H1 (cell line): ENCODE measurements at regions not wholly inside any gene's neighbourhood (a gene's known extent, or its start where the extent isn't known, plus 50 kb on each side); places are given as distances from the start of the nearest gene placed in this dataset.

Experiments used
- CTCF ChIA-PET: fragments of 300-600 bp; sonication (Branson Sonifier 250); formaldehyde crosslinking; loops from one replicate; lab custom pipeline; 2021; ENCODE audit not compliant: partially characterized antibody; lab: Charles Lee
- POLR2A ChIA-PET: fragments of 300-600 bp; sonication (Branson Sonifier 250); formaldehyde crosslinking; loops from one replicate; lab custom pipeline; 2021; ENCODE audit warnings: inconsistent platforms; ENCODE audit not compliant: partially characterized antibody; lab: Charles Lee
- DNase-seq, 2 experiments: peaks; one replicate each; pipeline versions ENCODE4 v3.0.0 to v3.0.0-alpha.2; 2010 to 2022; ENCODE audit warnings: low spot score in 2 of 2, low read depth in 1 of 2, mixed read lengths in 1 of 2
- FAIRE-seq: peaks from 2 replicates; lab custom pipeline; 2011; peaks lifted over from hg19 to GRCh38; lab: Jason Lieb, UNC
- H2AFZ ChIP-seq: 2 replicates; pipeline ENCODE4 v1.8.1; 2012; ENCODE audit warnings: low read length, inconsistent platforms
- H2AK5ac ChIP-seq: 2 replicates; pipeline ENCODE4 v1.6.1; 2013; ENCODE audit warnings: low read depth, low read length
- H2BK120ac ChIP-seq: replicated peaks from 2 replicates; pipeline ENCODE3; 2013; ENCODE audit warnings: low read depth, low read length, inconsistent platforms
- H2BK12ac ChIP-seq: 2 replicates; pipeline ENCODE4 v1.6.1; 2013; ENCODE audit warnings: low read depth, low read length
- H2BK15ac ChIP-seq: 2 replicates; pipeline ENCODE4 v1.6.1; 2013; ENCODE audit warnings: low read length
- H2BK20ac ChIP-seq: 2 replicates; pipeline ENCODE4 v1.6.1; 2013; ENCODE audit warnings: low read length
- H2BK5ac ChIP-seq: 2 replicates; pipeline ENCODE4 v1.6.1; 2013; ENCODE audit warnings: low read depth, low read length
- H3K14ac ChIP-seq: 2 replicates; pipeline ENCODE4 v1.6.1; 2013; ENCODE audit warnings: inconsistent platforms; ENCODE audit not compliant: insufficient read length
- H3K18ac ChIP-seq: 2 replicates; pipeline ENCODE4 v1.6.1; 2013; ENCODE audit warnings: low read length; ENCODE audit errors: extremely low read depth
- H3K23ac ChIP-seq: 2 replicates; pipeline ENCODE4 v1.6.1; 2013; ENCODE audit warnings: inconsistent platforms; ENCODE audit not compliant: insufficient read length
- H3K23me2 ChIP-seq: 2 replicates; pipeline ENCODE4 v1.6.1; 2013; ENCODE audit warnings: low read depth, low read length
- H3K27ac ChIP-seq: 2 replicates; pipeline ENCODE4 v1.6.1; 2011; ENCODE audit warnings: low read depth, low read length, inconsistent platforms
- H3K27me3 ChIP-seq, 4 experiments: replicated peaks in 1 of 4; 1 replicate in 1 of 4; 2 replicates in 3 of 4; pipeline versions ENCODE4 v1.6.1 to v1.8.1; 2011 to 2013; ENCODE audit warnings: low read length in 3 of 4, mild to moderate bottlenecking in 3 of 4, inconsistent platforms in 2 of 4, mixed read lengths in 2 of 4, moderate library complexity in 1 of 4; ENCODE audit not compliant: control insufficient read depth in 3 of 4, insufficient read depth in 3 of 4; ENCODE audit errors: extremely low read depth in 1 of 4
- H3K36me3 ChIP-seq, 4 experiments: 2 replicates each; pipeline versions ENCODE4 v1.6.1 to v1.8.1; 2011 to 2013; ENCODE audit warnings: mild to moderate bottlenecking in 4 of 4, low read length in 3 of 4, moderate library complexity in 2 of 4, control low read depth in 1 of 4, inconsistent platforms in 1 of 4; ENCODE audit not compliant: insufficient read depth in 4 of 4, control insufficient read depth in 2 of 4
- H3K4ac ChIP-seq: replicated peaks from 2 replicates; pipeline ENCODE3; 2013; ENCODE audit warnings: low read length, low read depth, mixed read lengths, inconsistent platforms; ENCODE audit not compliant: insufficient read length
- H3K4me1 ChIP-seq, 4 experiments: replicated peaks in 1 of 4; 1 replicate in 1 of 4; 2 replicates in 3 of 4; pipeline versions ENCODE4 v1.6.1 to v1.8.1; 2011 to 2013; ENCODE audit warnings: low read length in 3 of 4, inconsistent platforms in 2 of 4, mixed read lengths in 1 of 4; ENCODE audit not compliant: insufficient read depth in 4 of 4, control insufficient read depth in 3 of 4
- H3K4me2 ChIP-seq, 2 experiments: 2 replicates each; pipeline versions ENCODE4 v1.6.1 to v1.8.1; 2011 to 2013; ENCODE audit warnings: low read depth in 2 of 2, low read length in 2 of 2, control low read depth in 1 of 2, inconsistent platforms in 1 of 2, mild to moderate bottlenecking in 1 of 2; ENCODE audit not compliant: insufficient read depth in 1 of 2
- H3K4me3 ChIP-seq, 4 experiments: fragments of 200-600, 300-600 bp in 1 of 4; sonication (generic), shearing (Covaris generic), sonication (Bioruptor Twin) in 1 of 4; 2 replicates each; pipeline versions ENCODE4 v1.5.1 to v1.8.1; 2011 to 2016; ENCODE audit warnings: low read length in 4 of 4, low read depth in 3 of 4, control low read depth in 2 of 4, inconsistent platforms in 2 of 4, mild to moderate bottlenecking in 2 of 4, mixed read lengths in 1 of 4, moderate library complexity in 1 of 4; ENCODE audit not compliant: insufficient read depth in 2 of 4; ENCODE audit errors: extremely low read depth in 1 of 4
- H3K56ac ChIP-seq: replicated peaks from 2 replicates; pipeline ENCODE3; 2013; ENCODE audit warnings: low read depth, mild to moderate bottlenecking, mixed read lengths, low read length, inconsistent platforms; ENCODE audit not compliant: insufficient read length
- H3K79me1 ChIP-seq: 2 replicates; pipeline ENCODE4 v1.6.1; 2013; ENCODE audit warnings: low read depth, low read length, control low read depth
- H3K79me2 ChIP-seq, 2 experiments: 2 replicates each; pipeline versions ENCODE4 v1.6.1 to v1.8.1; 2012 to 2013; ENCODE audit warnings: low read length in 2 of 2, mild to moderate bottlenecking in 2 of 2, inconsistent platforms in 1 of 2; ENCODE audit not compliant: insufficient read depth in 2 of 2, control insufficient read depth in 1 of 2
- H3K9ac ChIP-seq, 4 experiments: replicated peaks in 1 of 4; 1 replicate in 1 of 4; 2 replicates in 3 of 4; pipeline versions ENCODE4 v1.6.1 to v1.8.1; 2011 to 2013; ENCODE audit warnings: low read depth in 3 of 4, low read length in 3 of 4, control low read depth in 2 of 4, mild to moderate bottlenecking in 2 of 4, moderate library complexity in 2 of 4, inconsistent platforms in 1 of 4; ENCODE audit errors: extremely low read depth in 1 of 4
- H3K9me3 ChIP-seq, 2 experiments: 2 replicates each; pipeline versions ENCODE4 v1.6.1 to v1.8.1; 2012 to 2013; ENCODE audit warnings: mild to moderate bottlenecking in 2 of 2, moderate library complexity in 2 of 2, control low read depth in 1 of 2, inconsistent platforms in 1 of 2, low read depth in 1 of 2, low read length in 1 of 2, mixed read lengths in 1 of 2; ENCODE audit not compliant: insufficient read depth in 2 of 2
- H4K20me1 ChIP-seq, 2 experiments: replicated peaks in 1 of 2; 2 replicates each; pipeline versions ENCODE3 to v1.8.1; 2011 to 2013; ENCODE audit warnings: inconsistent platforms in 2 of 2, low read length in 2 of 2, mild to moderate bottlenecking in 1 of 2; ENCODE audit not compliant: insufficient read depth in 2 of 2, control insufficient read depth in 1 of 2
- H4K5ac ChIP-seq: 2 replicates; pipeline ENCODE4 v1.6.1; 2013; ENCODE audit warnings: low read length, low read depth, mixed read lengths, inconsistent platforms; ENCODE audit not compliant: insufficient read length
- H4K8ac ChIP-seq: 2 replicates; pipeline ENCODE4 v1.8.0; 2013; ENCODE audit warnings: mild to moderate bottlenecking, moderate library complexity, low read length, inconsistent platforms; ENCODE audit not compliant: insufficient read depth; ENCODE audit errors: extremely low read depth
- H4K91ac ChIP-seq: replicated peaks from 2 replicates; pipeline ENCODE3; 2013; ENCODE audit warnings: low read length, mixed read lengths, inconsistent platforms; ENCODE audit not compliant: insufficient read length
- CBX5 ChIP-seq: fragments of 300-800, 300-1000 bp; sonication (generic); IDR thresholded peaks from 2 replicates; pipeline ENCODE4 v1.7.1; 2016; ENCODE audit warnings: antibody characterized with exemption, low read length, low read depth
- CEBPB ChIP-seq: IDR thresholded peaks from 2 replicates; pipeline ENCODE4 v1.6.1; 2012; ENCODE audit warnings: low read depth, low read length
- FOSL1 ChIP-seq: IDR thresholded peaks from 2 replicates; pipeline ENCODE4 v1.6.1; 2011; ENCODE audit warnings: mild to moderate bottlenecking, low read depth, low read length, moderate library complexity; ENCODE audit not compliant: insufficient read depth
- HDAC2 ChIP-seq, 2 experiments: fragments of 300-600 bp in 1 of 2; sonication (generic) in 1 of 2; IDR thresholded peaks; 2 replicates each; pipeline ENCODE4 v1.6.1; 2011 to 2012; ENCODE audit warnings: low read depth in 2 of 2, low read length in 2 of 2, mild to moderate bottlenecking in 2 of 2, moderate library complexity in 2 of 2, borderline replicate concordance in 1 of 2, inconsistent platforms in 1 of 2
- JUND ChIP-seq: IDR thresholded peaks from 2 replicates; pipeline ENCODE4 v1.6.1; 2011; ENCODE audit warnings: mild to moderate bottlenecking, improper control_type of control experiment, low read length
- RAD21 ChIP-seq, 2 experiments: IDR thresholded peaks in 1 of 2; conservative IDR thresholded peaks in 1 of 2; 2 replicates each; pipeline ENCODE4 v1.6.1; 2011; ENCODE audit warnings: low read depth in 2 of 2, low read length in 2 of 2, improper control_type of control experiment in 1 of 2, inconsistent platforms in 1 of 2, mild to moderate bottlenecking in 1 of 2, moderate library complexity in 1 of 2
- RBBP5 ChIP-seq: IDR thresholded peaks from 2 replicates; pipeline ENCODE4 v1.7.1; 2012; ENCODE audit warnings: low read depth, mild to moderate bottlenecking, inconsistent platforms, low read length, moderate library complexity, borderline replicate concordance
- SP2 ChIP-seq: IDR thresholded peaks from 2 replicates; pipeline ENCODE4 v1.6.1; 2012; ENCODE audit warnings: mild to moderate bottlenecking, low read length, inconsistent platforms
- TEAD4 ChIP-seq: IDR thresholded peaks from 2 replicates; pipeline ENCODE4 v1.6.1; 2012; ENCODE audit warnings: low read depth, low read length, inconsistent platforms, mixed read lengths
- WGBS, 2 experiments: shearing (Covaris generic) in 1 of 2; methylation state at CpG; one replicate each; pipeline versions ENCODE4 v1.1.6 to v1.1.7; 2013 to 2015; ENCODE audit warnings: low lambda C conversion rate in 2 of 2, mixed read lengths in 2 of 2, inconsistent platforms in 1 of 2, low coverage in 1 of 2, missing lambda C conversion rate in 1 of 2; ENCODE audit not compliant: insufficient replicate concordance in 2 of 2, insufficient coverage in 1 of 2, insufficient read length in 1 of 2; ENCODE audit errors: extremely low coverage in 1 of 2, missing lambda C conversion rate in 1 of 2; 5-methylcytosine and 5-hydroxymethylcytosine counted together

GRCh38 chr12:30047516-30048254, 263.9 kb upstream of the TMTC1 start:
- DNase-seq (no peak), FAIRE-seq (no peak)
- Histone ChIP-seq H2BK5ac (peak overlapping the region; percentile 47; the same call in 1 of the 2 replicates), H3K4me3 (no peak overlapping the region), H4K8ac (no peak overlapping the region), H3K79me2 (no peaks in the 10 kb centered on the region), H4K5ac (no peak overlapping the region), H3K56ac (no peak overlapping the region), H3K23ac (no peak overlapping the region), H3K27me3 (no peaks in the 10 kb centered on the region), H3K4ac (no peak overlapping the region), H2BK20ac (no peak overlapping the region), H2BK15ac (no peak overlapping the region), H3K9ac (no peak overlapping the region), H2AK5ac (no peak overlapping the region), H3K4me2 (no peak overlapping the region; a peak in 2 of 4 replicates), H4K20me1 (no peaks in the 10 kb centered on the region), H3K14ac (no peak overlapping the region), H3K27ac (no peak overlapping the region), H3K36me3 (no peaks in the 10 kb centered on the region), H3K79me1 (no peaks in the 10 kb centered on the region), H3K9me3 (no peaks in the 10 kb centered on the region), H3K23me2 (no peaks in the 10 kb centered on the region), H2BK120ac (no peak overlapping the region), H4K91ac (no peak overlapping the region), H2BK12ac (no peak overlapping the region), H3K4me1 (peaks cover 0 to 6% (median 2%) of the 10 kb centered on the region in 4 experiments; a peak in 2 of 7 replicates), H3K18ac (no peak overlapping the region; the same call in 1 of the 2 replicates), H2AFZ (peak overlapping the region; percentile 83; the same call in 1 of the 2 replicates)
- WGBS, 2 experiments, result 87% methylated on average over 5 of the region's 5 CpGs; no CpG with 5 or more reads in 1 of the 2 experiments
- ChIA-PET POLR2A (no interaction called here), CTCF (interaction anchor here (1.3 to 1.4 kb wide), 2 partner anchors 20 to 86 kb away, joined by 3 to 4 read pairs; no protein-coding TSS in a partner anchor)
- TF ChIP-seq TEAD4 (no peak), HDAC2 (IDR thresholded peaks at IDR 0.05; ENCODE audit: borderline replicate concordance in 1 of 2, low read depth in 2 of 2, low read length in 2 of 2) (no peak), CEBPB (no peak), RAD21 (IDR thresholded peaks at IDR 0.05 in 1 of 2, conservative IDR thresholded peaks at IDR 0.05 in 1 of 2; ENCODE audit: low read depth in 2 of 2, low read length in 2 of 2) (no peak), JUND (no peak), RBBP5 (no peak), FOSL1 (no peak), CBX5 (no peak), SP2 (no peak)
